KMS-11 (cell line): ENCODE measurements at regions not wholly inside any gene's neighbourhood (a gene's known extent, or its start where the extent isn't known, plus 50 kb on each side); places are given as distances from the start of the nearest gene placed in this dataset.
"Not testable (repeated sequence)": the region's sequence is repeated elsewhere in the genome, so short reads cannot be mapped to it uniquely, and the experiment has no call there.

Experiments
- H2AFZ ChIP-seq: fragments of 200-600 bp; sonication (generic); 2 replicates; pipeline ENCODE4 v1.6.1; 2016; ENCODE audit warnings: antibody characterized with exemption, mixed run types, low read depth
- H3K27ac ChIP-seq: fragments of 200-600 bp; sonication (generic); 2 replicates; pipeline ENCODE4 v1.6.1; 2016; ENCODE audit warnings: mild to moderate bottlenecking, mixed run types
- H3K27me3 ChIP-seq: fragments of 200-600 bp; sonication (generic); 2 replicates; pipeline ENCODE4 v1.6.1; 2017; ENCODE audit warnings: mild to moderate bottlenecking, low read depth, mixed run types, moderate library complexity; ENCODE audit not compliant: insufficient read depth
- H3K36me3 ChIP-seq: fragments of 200-600 bp; sonication (generic); 2 replicates; pipeline ENCODE4 v1.6.1; 2017; ENCODE audit warnings: mild to moderate bottlenecking, mixed run types; ENCODE audit not compliant: insufficient read depth
- H3K4me1 ChIP-seq: fragments of 200-600 bp; sonication (generic); 2 replicates; pipeline ENCODE4 v1.6.1; 2016; ENCODE audit warnings: mild to moderate bottlenecking, low read depth, mixed run types; ENCODE audit not compliant: poor library complexity, severe bottlenecking
- H3K4me2 ChIP-seq: fragments of 200-600 bp; sonication (generic); 2 replicates; pipeline ENCODE4 v1.7.0; 2016; ENCODE audit warnings: mild to moderate bottlenecking, mixed run types
- H3K4me3 ChIP-seq: fragments of 200-600 bp; sonication (generic); IDR thresholded peaks from 2 replicates; pipeline ENCODE4 v1.6.1; 2017; ENCODE audit warnings: low read depth, low read length, mixed read lengths; ENCODE audit not compliant: insufficient read depth
- H3K79me2 ChIP-seq: fragments of 200-600 bp; sonication (generic); 2 replicates; pipeline ENCODE4 v1.6.1; 2016; ENCODE audit warnings: low read depth, mixed run types; ENCODE audit not compliant: insufficient read depth
- H3K9ac ChIP-seq: fragments of 200-600 bp; sonication (generic); 2 replicates; pipeline ENCODE4 v1.6.1; 2016; ENCODE audit warnings: mild to moderate bottlenecking, mixed run types
- H4K20me1 ChIP-seq: fragments of 200-600 bp; sonication (generic); 2 replicates; pipeline ENCODE4 v1.6.1; 2016; ENCODE audit warnings: mild to moderate bottlenecking, mixed run types; ENCODE audit not compliant: insufficient read depth

DNA sequence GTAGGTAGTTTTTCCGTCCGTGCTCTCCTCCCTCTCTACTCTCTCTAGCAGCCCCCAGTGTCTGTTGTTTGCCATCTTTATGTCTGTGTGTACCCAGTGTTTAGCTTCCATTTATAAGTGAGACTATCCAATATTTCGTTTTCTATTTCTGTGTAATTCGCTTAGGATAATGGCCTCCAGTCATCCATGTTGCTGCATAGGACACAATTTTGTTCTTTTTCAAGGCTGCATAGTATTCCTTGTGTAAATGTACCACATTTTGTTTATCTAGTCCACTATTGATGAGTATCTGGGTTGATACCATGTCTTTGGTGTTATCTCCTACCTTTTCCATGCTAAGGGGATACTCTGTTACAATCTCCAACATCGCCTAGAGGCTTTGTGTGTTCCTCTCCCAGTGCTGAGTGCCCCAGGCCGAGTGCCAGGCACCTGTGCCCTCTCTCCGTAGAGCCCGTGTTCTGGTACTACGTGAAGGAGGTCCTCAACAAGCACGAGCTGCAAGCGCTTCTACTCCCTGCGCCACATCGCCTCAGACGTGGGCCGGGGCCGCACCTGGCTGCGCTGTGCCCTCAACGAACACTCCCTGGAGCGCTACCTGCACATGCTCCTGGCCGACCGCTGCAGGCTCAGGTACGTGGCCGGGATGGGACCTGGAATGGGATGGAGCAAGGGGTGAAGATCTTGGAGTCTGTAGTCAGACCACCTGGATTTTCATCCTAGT is 51.0 kb downstream of the NPIPB11 start:
- H3K4me3 ChIP-seq, H4K20me1 ChIP-seq, H3K4me1 ChIP-seq, H3K27ac ChIP-seq, H3K79me2 ChIP-seq, H3K36me3 ChIP-seq, H2AFZ ChIP-seq, H3K4me2 ChIP-seq, H3K9ac ChIP-seq, H3K27me3 ChIP-seq: not testable (repeated sequence)

DNA sequence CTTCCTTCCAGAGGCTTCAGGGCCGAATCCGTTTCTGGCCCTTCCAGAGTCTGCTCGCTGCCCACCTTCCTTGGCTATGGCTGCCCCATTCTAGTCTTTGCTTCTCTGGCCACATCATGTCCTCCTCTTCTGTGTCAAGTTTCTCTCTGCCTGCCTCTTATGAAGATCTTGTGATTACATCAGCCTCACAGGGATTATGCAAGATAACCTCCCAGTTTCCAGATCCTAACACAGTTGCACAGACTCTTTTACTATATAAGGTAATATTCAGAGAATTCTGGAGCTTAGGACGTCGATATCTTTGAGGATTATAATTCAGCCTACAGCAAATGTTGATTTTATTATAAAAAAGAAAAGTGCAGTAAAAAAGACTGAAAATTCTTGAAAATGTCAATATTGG is 52.1 kb downstream of the NPIPB11 start:
- H3K27ac ChIP-seq, H3K4me3 ChIP-seq, H3K27me3 ChIP-seq, H3K36me3 ChIP-seq, H3K79me2 ChIP-seq, H2AFZ ChIP-seq, H3K4me1 ChIP-seq, H3K9ac ChIP-seq, H3K4me2 ChIP-seq, H4K20me1 ChIP-seq: not testable (repeated sequence)

DNA sequence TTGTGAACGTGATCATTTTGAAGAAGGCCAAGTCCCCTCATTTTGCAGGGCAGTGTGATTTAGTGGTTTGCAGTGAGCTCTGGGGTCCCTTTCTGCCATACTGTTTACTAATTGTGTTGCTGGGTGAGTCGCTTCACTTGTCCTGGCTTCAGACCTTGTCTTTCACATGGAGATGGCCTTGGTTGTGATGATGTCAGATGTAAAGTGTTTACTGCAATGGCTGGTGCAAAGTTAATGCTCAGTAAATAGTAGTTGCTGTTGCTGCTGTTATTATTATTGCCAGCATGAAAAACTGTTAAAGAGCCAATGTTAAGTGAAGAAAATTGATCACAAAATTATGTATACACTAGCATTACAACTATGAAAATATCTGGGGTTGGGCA is 53.9 kb downstream of the NPIPB11 start:
- not testable (repeated sequence) for H3K4me3 ChIP-seq, H4K20me1 ChIP-seq, H3K4me2 ChIP-seq, H3K4me1 ChIP-seq, H3K27ac ChIP-seq, H3K36me3 ChIP-seq, H2AFZ ChIP-seq, H3K79me2 ChIP-seq, H3K9ac ChIP-seq, H3K27me3 ChIP-seq

DNA sequence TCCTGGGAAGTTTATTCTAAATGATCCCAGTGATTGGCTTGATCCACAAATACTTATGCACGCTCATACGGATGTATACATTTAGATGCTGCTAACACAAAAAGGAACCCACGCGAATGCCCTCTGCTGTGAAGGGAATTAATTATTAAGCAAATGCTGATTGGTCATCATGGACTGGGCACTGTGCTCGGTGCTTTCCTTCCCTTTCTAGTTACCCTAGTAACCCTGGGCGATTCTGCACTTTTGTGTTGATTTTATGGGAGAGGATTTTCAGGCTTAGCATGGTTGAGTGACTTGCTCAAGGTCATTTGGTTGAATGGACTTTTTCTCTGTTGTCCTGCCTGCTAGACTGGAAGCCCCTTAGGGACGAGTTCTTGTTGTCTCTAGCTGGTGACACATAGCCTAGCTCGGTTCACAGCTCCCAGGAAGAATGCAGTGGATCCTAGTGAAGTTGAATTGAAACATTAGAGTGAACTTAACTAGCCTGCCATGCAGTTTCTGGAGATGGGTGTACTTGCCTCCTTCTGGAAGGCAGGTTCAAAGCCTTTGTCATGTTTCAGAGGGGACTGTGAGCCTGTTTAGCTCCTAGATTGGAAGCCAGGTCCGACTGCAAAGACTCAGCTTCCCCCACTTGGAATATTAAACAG is 54.4 kb downstream of the NPIPB11 start:
- H3K27me3 ChIP-seq, H3K4me1 ChIP-seq, H3K4me2 ChIP-seq, H2AFZ ChIP-seq, H3K27ac ChIP-seq, H4K20me1 ChIP-seq, H3K4me3 ChIP-seq, H3K36me3 ChIP-seq, H3K79me2 ChIP-seq, H3K9ac ChIP-seq: not testable (repeated sequence)

DNA sequence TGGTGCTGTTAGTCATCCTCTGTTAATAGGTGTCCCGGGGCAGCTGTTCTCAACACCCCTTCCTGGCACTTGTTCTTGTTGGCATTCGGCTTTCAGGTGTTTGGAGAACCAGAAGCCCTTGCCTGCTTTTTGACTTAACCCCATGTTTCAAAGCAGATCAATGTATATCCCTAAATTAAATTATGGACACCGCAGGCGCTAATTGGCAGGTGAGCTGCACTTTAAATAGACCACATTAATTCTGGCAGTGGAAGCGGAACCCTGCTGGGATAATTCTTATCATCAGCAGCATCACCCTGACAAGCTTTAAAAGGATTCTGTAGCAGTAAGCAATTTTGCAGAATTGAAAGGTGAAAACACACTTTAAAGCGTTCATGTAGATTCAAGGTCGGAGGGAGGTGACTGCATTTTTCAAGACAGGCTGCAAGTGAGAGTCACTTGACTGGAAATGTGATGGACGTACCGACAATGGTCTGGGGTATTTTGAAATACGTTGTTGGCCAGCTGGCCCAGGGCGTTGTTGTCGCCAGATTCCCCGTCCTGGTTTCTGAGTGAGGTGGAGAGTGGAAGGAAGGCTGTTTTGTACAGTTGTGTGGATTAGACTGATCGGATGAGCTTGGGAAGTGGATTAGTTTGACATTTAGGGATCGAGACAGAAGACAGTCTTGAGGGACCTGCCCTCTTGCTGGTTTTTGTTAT is 55.1 kb downstream of the NPIPB11 start:
- not testable (repeated sequence) for H3K9ac ChIP-seq, H2AFZ ChIP-seq, H3K79me2 ChIP-seq

DNA sequence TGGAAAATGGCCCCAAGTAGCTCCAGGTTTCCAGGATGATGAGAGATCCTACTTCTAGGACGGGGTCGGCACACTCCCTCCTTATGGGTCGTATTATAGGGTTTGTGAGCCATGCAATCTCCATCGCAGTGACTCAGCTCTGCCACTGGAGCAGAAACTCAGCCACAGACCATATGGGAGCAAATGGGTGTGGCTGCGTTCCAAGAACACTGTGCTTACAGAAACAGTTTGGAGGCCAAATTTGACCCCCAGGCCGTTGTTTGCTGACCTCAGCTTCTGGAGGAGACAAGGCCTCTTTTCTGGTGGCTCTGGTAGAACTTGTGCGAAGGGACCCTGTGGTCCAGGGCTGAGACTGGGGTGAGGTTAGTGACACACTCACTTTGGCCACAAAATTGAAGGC is 56.5 kb downstream of the NPIPB11 start:
- H3K9ac ChIP-seq, H4K20me1 ChIP-seq, H3K79me2 ChIP-seq, H3K36me3 ChIP-seq, H3K27ac ChIP-seq, H2AFZ ChIP-seq, H3K4me1 ChIP-seq, H3K4me3 ChIP-seq, H3K27me3 ChIP-seq, H3K4me2 ChIP-seq: not testable (repeated sequence)

More for the DNA sequence above, 55.1 kb downstream of the NPIPB11 start:
- H3K27ac ChIP-seq, H3K27me3 ChIP-seq, H3K4me1 ChIP-seq, H3K4me2 ChIP-seq, H3K4me3 ChIP-seq, H4K20me1 ChIP-seq, H3K36me3 ChIP-seq: not testable (repeated sequence)

DNA sequence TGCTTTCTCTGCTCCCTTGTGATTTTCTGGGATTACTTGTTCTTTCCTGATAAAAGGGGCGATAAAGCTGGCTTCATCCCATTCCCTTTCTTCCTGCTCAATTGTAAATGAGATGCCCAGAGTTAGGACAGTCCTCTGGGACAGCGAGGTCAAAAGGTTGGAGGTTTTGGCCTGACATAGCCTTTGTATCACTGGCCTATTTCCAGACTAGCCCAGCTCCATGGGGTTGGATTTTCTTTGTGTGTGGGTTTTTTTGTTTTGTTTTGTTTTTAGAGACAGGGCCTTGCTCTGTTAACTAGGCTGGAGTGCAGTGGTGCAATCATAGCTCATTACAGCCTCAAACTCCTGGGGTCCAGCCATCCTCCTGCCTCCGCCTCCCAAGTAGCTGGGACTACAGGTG is 57.8 kb downstream of the NPIPB11 start:
- H3K27me3 ChIP-seq, H3K79me2 ChIP-seq, H2AFZ ChIP-seq, H3K4me3 ChIP-seq, H3K36me3 ChIP-seq, H3K4me2 ChIP-seq, H3K27ac ChIP-seq, H3K4me1 ChIP-seq, H4K20me1 ChIP-seq, H3K9ac ChIP-seq: not testable (repeated sequence)

DNA sequence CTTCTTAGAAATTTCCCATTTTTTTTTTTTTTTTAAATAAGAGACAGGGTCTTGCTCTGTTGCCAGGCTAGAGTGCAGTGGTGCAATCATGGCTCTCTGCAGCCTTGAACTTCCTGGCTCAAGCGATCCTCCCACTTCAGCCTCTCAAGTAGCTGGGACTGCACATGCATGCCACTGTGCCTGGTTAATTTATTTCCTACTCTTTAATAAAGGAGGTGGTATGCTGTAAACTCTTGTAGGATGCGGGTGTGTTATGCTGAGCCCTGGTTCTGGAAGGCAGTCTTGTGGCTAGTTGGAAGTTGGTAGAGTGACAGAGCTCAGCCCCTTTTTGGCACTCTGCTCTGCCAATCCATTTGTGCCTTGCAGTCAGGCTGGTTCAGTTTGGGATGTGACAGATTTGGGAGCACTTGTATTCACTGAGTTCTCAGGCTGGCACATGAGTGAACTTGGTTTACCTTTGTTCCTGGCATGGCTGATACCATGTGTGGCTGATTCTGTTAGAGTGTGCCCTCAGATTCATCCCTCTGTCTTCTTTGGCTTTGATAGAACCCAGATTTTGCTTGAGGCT is 58.3 kb downstream of the NPIPB11 start:
- H3K36me3 ChIP-seq, H3K4me1 ChIP-seq, H3K79me2 ChIP-seq, H4K20me1 ChIP-seq, H3K9ac ChIP-seq, H3K27ac ChIP-seq, H2AFZ ChIP-seq, H3K4me2 ChIP-seq, H3K4me3 ChIP-seq, H3K27me3 ChIP-seq: not testable (repeated sequence)

DNA sequence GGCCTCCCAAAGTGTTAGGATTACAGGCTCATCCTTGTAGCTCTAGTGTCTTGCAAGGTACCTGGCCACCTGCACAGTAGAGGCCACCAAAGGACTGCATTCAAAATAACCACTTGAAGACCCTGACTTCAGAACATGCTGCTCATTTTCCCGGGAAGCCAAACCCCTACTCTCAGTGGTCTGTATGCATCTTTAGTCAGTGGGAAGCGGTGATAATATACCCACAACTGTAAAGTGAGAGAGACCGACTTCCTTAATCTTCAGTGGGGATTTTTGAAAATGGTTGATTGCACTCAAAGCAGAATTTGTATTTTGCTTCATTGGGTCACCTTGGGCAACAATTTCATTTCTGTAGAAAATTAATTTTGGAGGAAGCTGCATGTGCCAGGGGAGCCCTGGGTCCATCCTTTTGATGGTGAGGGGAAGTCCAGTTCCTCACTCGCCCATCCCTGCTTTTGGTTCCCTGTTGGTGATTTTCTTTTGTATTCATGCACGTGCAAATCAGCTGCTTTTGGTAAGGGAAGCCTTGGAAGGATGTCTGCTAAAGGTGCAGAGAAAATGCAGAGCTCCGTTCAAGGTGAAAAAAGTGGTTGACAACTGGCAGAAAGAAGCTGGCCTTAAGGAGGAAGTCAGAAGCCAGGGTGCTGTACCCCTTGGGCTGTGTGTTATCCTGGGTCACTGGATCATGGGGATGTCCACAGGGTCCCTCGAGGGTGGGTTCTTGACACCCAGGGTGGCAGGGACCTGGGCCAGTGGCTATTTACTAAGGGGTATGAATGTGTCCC is 59.5 kb downstream of the NPIPB11 start:
- not testable (repeated sequence) for H3K79me2 ChIP-seq, H3K36me3 ChIP-seq, H3K4me1 ChIP-seq, H3K27ac ChIP-seq, H4K20me1 ChIP-seq, H3K27me3 ChIP-seq, H3K4me2 ChIP-seq, H3K4me3 ChIP-seq, H2AFZ ChIP-seq, H3K9ac ChIP-seq
